Astrocyte of the cerebellum (primary cell): ENCODE measurements at regions not wholly inside any gene's neighbourhood (a gene's known extent, or its start where the extent isn't known, plus 50 kb on each side); places are given as distances from the start of the nearest gene placed in this dataset.

Source experiments
- DNase-seq: peaks from one replicate; pipeline ENCODE4 v3.0.0-alpha.2; 2011; ENCODE audit warnings: low read depth
- H3K4me3 ChIP-seq: 2 replicates; pipeline ENCODE4 v1.5.1; 2011; ENCODE audit warnings: mild to moderate bottlenecking, low read depth, low read length, moderate library complexity
- CTCF ChIP-seq: IDR thresholded peaks from 2 replicates; pipeline ENCODE4 v1.5.1; 2012; ENCODE audit warnings: low read length, low read depth, moderate library complexity, mild to moderate bottlenecking; ENCODE audit errors: missing control alignments
- in situ Hi-C: cut with HindIII; loops from 2 replicates; pipeline ENCODE4 v1.10.0; 2017; ENCODE audit warnings: low sequenced_read_pairs

GRCh38 chr4:54898056-54898562 lies 227.3 kb downstream of the KDR start:
- TF ChIP-seq CTCF = no peak
- in situ Hi-C loops = no loop called here

GRCh38 chr4:54897590-54897989 lies 227.8 kb downstream of the KDR start:
- no peak overlapping the region for H3K4me3 ChIP-seq
- TF ChIP-seq CTCF = no peak
- in situ Hi-C loops = no loop called here
- peak; percentile 55 for DNase-seq

More at GRCh38 chr4:54898056-54898562, 227.3 kb downstream of the KDR start:
- H3K4me3 ChIP-seq = no peak overlapping the region
- no peak for DNase-seq

DNA sequence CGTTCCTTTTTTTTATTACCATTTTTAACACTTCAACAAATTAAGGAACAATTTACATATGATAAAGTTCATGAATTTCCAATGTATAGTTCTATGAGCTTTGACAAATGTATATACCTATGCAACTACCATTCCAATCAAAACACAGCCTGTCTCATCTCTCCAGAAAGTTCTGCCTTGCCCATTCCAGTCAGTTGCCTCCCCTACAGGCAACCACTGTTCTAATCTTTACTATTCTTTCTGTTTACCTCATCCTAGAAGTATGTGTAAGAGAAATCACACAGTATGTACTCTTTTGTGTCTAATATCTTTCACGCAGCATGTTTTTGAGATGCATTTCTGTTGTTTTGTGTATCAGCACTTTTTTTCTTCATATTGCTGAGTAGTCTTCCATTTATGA lies 224.9 kb downstream of the KIT start:
- no peak for TF ChIP-seq CTCF
- DNase-seq = no peak
- in situ Hi-C loops = no loop called here
- no peak overlapping the region for H3K4me3 ChIP-seq

DNA sequence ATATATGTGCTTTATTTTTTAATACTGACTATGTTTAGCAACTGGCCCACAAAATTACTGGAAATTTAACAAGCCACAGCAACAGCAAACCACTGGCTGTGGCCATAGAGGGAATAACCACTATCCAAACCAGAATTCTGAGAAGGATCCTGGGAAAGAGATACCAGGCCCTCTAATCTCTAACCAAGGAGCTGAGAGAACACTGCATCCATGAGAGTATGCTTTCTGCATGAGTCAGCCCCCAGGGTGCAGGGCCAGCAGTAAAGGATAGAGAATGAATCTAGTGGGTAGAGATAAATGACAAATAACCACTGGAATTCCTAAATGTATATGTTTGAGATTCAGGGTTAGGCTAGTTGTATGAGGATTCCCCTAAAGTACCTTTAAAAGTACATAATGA lies 221.8 kb downstream of the KIT start:
- H3K4me3 ChIP-seq = no peak overlapping the region
- in situ Hi-C loops = no loop called here
- peak; percentile 70 for DNase-seq
- no peak for TF ChIP-seq CTCF

GRCh38 chr4:54877006-54877405 lies 219.2 kb downstream of the KIT start:
- in situ Hi-C loops = no loop called here
- peak; percentile 31 for DNase-seq
- TF ChIP-seq CTCF = no peak
- no peak overlapping the region for H3K4me3 ChIP-seq

DNA sequence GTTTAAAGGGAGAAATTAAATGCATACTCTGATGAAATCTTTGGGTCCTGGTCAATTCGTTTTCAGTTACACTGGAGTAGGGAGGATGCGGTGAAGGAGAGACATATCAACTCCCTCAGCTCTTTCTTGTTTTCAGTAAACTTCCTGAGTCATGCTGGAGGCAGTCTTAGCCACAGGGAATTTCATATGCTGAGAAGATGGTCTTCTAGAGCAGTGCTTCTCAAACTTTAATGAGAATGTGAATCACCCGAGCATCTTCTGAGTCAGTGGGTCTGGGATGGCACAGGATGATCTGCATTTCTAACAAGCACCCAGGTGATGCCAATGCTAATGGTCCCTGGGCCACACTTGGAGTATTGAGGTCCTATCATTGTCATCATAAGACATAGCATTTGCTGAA lies 214.5 kb downstream of the KIT start:
- in situ Hi-C loops = no loop called here
- no peak for TF ChIP-seq CTCF
- no peak overlapping the region for H3K4me3 ChIP-seq
- DNase-seq = no peak
